Caco-2 (cell line): ENCODE measurements at regions not wholly inside any gene's neighbourhood (a gene's known extent, or its start where the extent isn't known, plus 50 kb on each side); places are given as distances from the start of the nearest gene placed in this dataset.

ENCODE experiments used
- BruUV-seq: library from RNA; stranded (reverse); fragments of 400-500 nt; replicated peaks from 2 replicates; lab custom pipeline; 2021; lab: Mats Ljungman, UMichigan
- CTCF ChIA-PET: fragments of 300-600 bp; sonication (Branson Sonifier 250); formaldehyde crosslinking; loops from one replicate; lab custom pipeline; 2022; ENCODE audit warnings: antibody characterized with exemption; lab: Charles Lee
- POLR2A ChIA-PET: fragments of 300-600 bp; sonication (Branson Sonifier 250); formaldehyde crosslinking; loops from one replicate; lab custom pipeline; 2022; ENCODE audit warnings: antibody characterized with exemption; lab: Charles Lee
- DNase-seq, 2 experiments: peaks; one replicate each; pipeline versions ENCODE4 v3.0.0 to v3.0.0-alpha.2; 2020 to 2022
- H3K27me3 ChIP-seq: replicated peaks from 2 replicates; pipeline ENCODE4 v1.6.0; 2011; ENCODE audit warnings: low read length; ENCODE audit not compliant: control insufficient read depth, insufficient read depth
- H3K36me3 ChIP-seq: 2 replicates; pipeline ENCODE4 v1.5.1; 2011; ENCODE audit warnings: low read length; ENCODE audit not compliant: control insufficient read depth, insufficient read depth
- H3K4me1 ChIP-seq: fragments of 250-450 bp; sonication (Bioruptor Pico); 2 replicates; pipeline ENCODE4 v1.5.1; 2020; ENCODE audit warnings: mild to moderate bottlenecking
- H3K4me3 ChIP-seq: 2 replicates; pipeline ENCODE4 v1.5.1; 2011; ENCODE audit warnings: low read depth, mild to moderate bottlenecking, control low read depth, low read length
- H3K9me3 ChIP-seq: fragments of 250-450 bp; sonication (Bioruptor Pico); 2 replicates; pipeline ENCODE4 v1.5.1; 2020; ENCODE audit warnings: mild to moderate bottlenecking, moderate library complexity
- H3K27ac Mint-ChIP-seq: one replicate; pipeline ENCODE4 v1.8.0; 2022; ENCODE audit warnings: mixed read lengths; ENCODE audit not compliant: unreplicated experiment
- H3K27me3 Mint-ChIP-seq: one replicate; pipeline ENCODE4 v1.8.0; 2022; ENCODE audit warnings: mixed read lengths; ENCODE audit not compliant: insufficient read depth, unreplicated experiment
- H3K36me3 Mint-ChIP-seq: one replicate; pipeline ENCODE4 v1.8.0; 2022; ENCODE audit warnings: mild to moderate bottlenecking, mixed read lengths; ENCODE audit not compliant: insufficient read depth, unreplicated experiment
- H3K4me1 Mint-ChIP-seq: one replicate; pipeline ENCODE4 v1.8.0; 2022; ENCODE audit warnings: low read depth, mixed read lengths; ENCODE audit not compliant: unreplicated experiment
- H3K4me3 Mint-ChIP-seq: one replicate; pipeline ENCODE4 v1.8.0; 2022; ENCODE audit warnings: mild to moderate bottlenecking, moderate library complexity, mixed read lengths; ENCODE audit not compliant: unreplicated experiment
- H3K9me3 Mint-ChIP-seq: one replicate; pipeline ENCODE4 v1.8.0; 2022; ENCODE audit warnings: mixed read lengths; ENCODE audit not compliant: unreplicated experiment
- CTCF ChIP-seq, 2 experiments: fragments of 200-600 bp in 1 of 2; IDR thresholded peaks; 1 replicate in 1 of 2; 2 replicates in 1 of 2; pipeline versions ENCODE4 v1.5.1 to v1.8.0; 2011 to 2022; ENCODE audit warnings: antibody characterized with exemption in 1 of 2, control low read depth in 1 of 2, inconsistent platforms in 1 of 2, low read depth in 1 of 2, low read length in 1 of 2, mild to moderate bottlenecking in 1 of 2, moderate library complexity in 1 of 2; ENCODE audit not compliant: insufficient read depth in 1 of 2, severe bottlenecking in 1 of 2, unreplicated experiment in 1 of 2
- intact Hi-C: fragments of 100-400 bp; cut with micrococcal nuclease; formaldehyde crosslinking; loops from one replicate; pipeline ENCODE4 v1.10.0; 2022; ENCODE audit not compliant: unreplicated experiment

- H3K27ac Mint-ChIP-seq, result no peak overlapping the region
- intact Hi-C loops, result no loop called here
- POLR2A ChIA-PET, result no interaction called here
- no peaks in the 10 kb centered on the region for H3K27me3 Mint-ChIP-seq
- no TSS peak for BruUV-seq
- Histone ChIP-seq H3K4me1 (no peaks in the 10 kb centered on the region), H3K36me3 (no peaks in the 10 kb centered on the region), H3K27me3 (no peaks in the 10 kb centered on the region), H3K4me3 (no peak overlapping the region), H3K9me3 (no peaks in the 10 kb centered on the region)
- no peak for DNase-seq
- TF ChIP-seq CTCF (IDR thresholded peaks at IDR 0.05; ENCODE audit: insufficient read depth in 1 of 2, low read depth in 1 of 2, low read length in 1 of 2, severe bottlenecking in 1 of 2, unreplicated experiment in 1 of 2), result no peak
- H3K9me3 Mint-ChIP-seq, result no peaks in the 10 kb centered on the region
- no peak overlapping the region for H3K4me3 Mint-ChIP-seq
- CTCF ChIA-PET, result no interaction called here
- H3K36me3 Mint-ChIP-seq, result no peaks in the 10 kb centered on the region
- H3K4me1 Mint-ChIP-seq, result no peaks in the 10 kb centered on the region
Measured at GRCh38 chr2:226073496-226074160, 674.1 kb downstream of the NYAP2 start.

DNA sequence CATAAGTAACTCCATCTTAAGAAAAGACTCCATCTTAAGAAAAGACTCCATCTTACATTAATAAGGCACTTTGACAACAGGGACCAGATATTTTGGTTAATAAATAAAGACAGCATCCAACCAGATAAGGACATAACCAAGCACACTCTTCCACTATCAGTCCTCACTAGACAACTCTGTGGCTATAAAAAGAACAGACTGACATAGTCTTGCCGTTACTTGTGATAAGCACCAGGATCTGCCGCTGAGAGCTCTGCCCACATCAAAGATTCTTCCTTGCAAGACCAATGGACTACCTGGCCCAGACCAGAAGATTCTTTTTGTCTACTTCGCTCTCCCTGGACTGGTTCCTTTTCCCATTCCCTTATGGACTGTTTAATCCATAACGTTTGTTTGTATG is 667.4 kb downstream of the NYAP2 start:
- no peak for DNase-seq
- Histone ChIP-seq H3K36me3 (no peaks in the 10 kb centered on the region), H3K27me3 (no peaks in the 10 kb centered on the region), H3K9me3 (no peaks in the 10 kb centered on the region), H3K4me1 (no peaks in the 10 kb centered on the region), H3K4me3 (no peak overlapping the region)
- intact Hi-C loops, result no loop called here
- no TSS peak for BruUV-seq
- Mint-ChIP-seq H3K4me3 (no peak overlapping the region), H3K4me1 (no peaks in the 10 kb centered on the region), H3K27ac (no peak overlapping the region), H3K9me3 (no peaks in the 10 kb centered on the region), H3K27me3 (no peaks in the 10 kb centered on the region), H3K36me3 (no peaks in the 10 kb centered on the region)
- TF ChIP-seq CTCF (IDR thresholded peaks at IDR 0.05; ENCODE audit: insufficient read depth in 1 of 2, low read depth in 1 of 2, low read length in 1 of 2, severe bottlenecking in 1 of 2, unreplicated experiment in 1 of 2), result no peak
- ChIA-PET POLR2A (no interaction called here), CTCF (no interaction called here)

GRCh38 chr2:226066391-226066790 is 666.9 kb downstream of the NYAP2 start:
- Mint-ChIP-seq H3K36me3 (no peaks in the 10 kb centered on the region), H3K27me3 (no peaks in the 10 kb centered on the region), H3K9me3 (no peaks in the 10 kb centered on the region), H3K4me1 (no peaks in the 10 kb centered on the region), H3K4me3 (no peak overlapping the region), H3K27ac (no peak overlapping the region)
- intact Hi-C loops, result no loop called here
- BruUV-seq, result no TSS peak
- Histone ChIP-seq H3K27me3 (no peaks in the 10 kb centered on the region), H3K4me1 (no peaks in the 10 kb centered on the region), H3K36me3 (no peaks in the 10 kb centered on the region), H3K4me3 (no peak overlapping the region), H3K9me3 (no peaks in the 10 kb centered on the region)
- TF ChIP-seq CTCF (IDR thresholded peaks at IDR 0.05; ENCODE audit: insufficient read depth in 1 of 2, low read depth in 1 of 2, low read length in 1 of 2, severe bottlenecking in 1 of 2, unreplicated experiment in 1 of 2), result no peak
- no peak for DNase-seq
- POLR2A ChIA-PET, result no interaction called here
- CTCF ChIA-PET, result no interaction called here
